AG09309 (cell line): ENCODE measurements at regions not wholly inside any gene's neighbourhood (a gene's known extent, or its start where the extent isn't known, plus 50 kb on each side); places are given as distances from the start of the nearest gene placed in this dataset.

Experiments
- DNase-seq: peaks from one replicate; pipeline ENCODE4 v3.0.0-alpha.2; 2010; ENCODE audit warnings: low read depth
- H3K4me3 ChIP-seq: 2 replicates; pipeline ENCODE4 v1.5.1; 2011; ENCODE audit warnings: mild to moderate bottlenecking, low read depth, low read length, moderate library complexity; ENCODE audit not compliant: control insufficient read depth
- TF ChIP-seq, protein P1 (sequence below): IDR thresholded peaks from 2 replicates; pipeline ENCODE4 v1.5.1; 2011; ENCODE audit warnings: mild to moderate bottlenecking, low read depth, low read length, inconsistent platforms; ENCODE audit not compliant: insufficient read depth, control insufficient read depth; ENCODE audit errors: missing control alignments

DNA sequence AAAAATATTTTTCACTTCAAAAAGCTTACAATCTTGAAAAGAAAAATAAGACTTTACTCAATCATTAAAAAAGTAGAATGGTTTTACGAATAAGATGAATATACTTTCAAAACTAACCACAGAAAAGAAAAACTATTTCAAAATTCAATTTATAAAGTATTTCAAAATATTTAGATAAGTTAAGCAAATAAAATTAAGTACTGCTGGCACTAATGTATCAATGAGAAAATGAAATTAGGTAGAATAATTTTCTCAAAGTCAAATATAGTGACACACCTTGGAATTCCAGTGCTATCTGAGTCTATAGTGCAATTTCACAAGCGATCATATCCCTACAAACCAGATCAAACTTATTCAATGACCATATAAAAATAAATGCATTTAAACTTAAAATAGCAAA is 109.8 kb upstream of the SEMA3A start:
- H3K4me3 ChIP-seq, result no peak overlapping the region
- no peak for DNase-seq
- TF ChIP-seq, protein P1, sequence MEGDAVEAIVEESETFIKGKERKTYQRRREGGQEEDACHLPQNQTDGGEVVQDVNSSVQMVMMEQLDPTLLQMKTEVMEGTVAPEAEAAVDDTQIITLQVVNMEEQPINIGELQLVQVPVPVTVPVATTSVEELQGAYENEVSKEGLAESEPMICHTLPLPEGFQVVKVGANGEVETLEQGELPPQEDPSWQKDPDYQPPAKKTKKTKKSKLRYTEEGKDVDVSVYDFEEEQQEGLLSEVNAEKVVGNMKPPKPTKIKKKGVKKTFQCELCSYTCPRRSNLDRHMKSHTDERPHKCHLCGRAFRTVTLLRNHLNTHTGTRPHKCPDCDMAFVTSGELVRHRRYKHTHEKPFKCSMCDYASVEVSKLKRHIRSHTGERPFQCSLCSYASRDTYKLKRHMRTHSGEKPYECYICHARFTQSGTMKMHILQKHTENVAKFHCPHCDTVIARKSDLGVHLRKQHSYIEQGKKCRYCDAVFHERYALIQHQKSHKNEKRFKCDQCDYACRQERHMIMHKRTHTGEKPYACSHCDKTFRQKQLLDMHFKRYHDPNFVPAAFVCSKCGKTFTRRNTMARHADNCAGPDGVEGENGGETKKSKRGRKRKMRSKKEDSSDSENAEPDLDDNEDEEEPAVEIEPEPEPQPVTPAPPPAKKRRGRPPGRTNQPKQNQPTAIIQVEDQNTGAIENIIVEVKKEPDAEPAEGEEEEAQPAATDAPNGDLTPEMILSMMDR, result no peak

DNA sequence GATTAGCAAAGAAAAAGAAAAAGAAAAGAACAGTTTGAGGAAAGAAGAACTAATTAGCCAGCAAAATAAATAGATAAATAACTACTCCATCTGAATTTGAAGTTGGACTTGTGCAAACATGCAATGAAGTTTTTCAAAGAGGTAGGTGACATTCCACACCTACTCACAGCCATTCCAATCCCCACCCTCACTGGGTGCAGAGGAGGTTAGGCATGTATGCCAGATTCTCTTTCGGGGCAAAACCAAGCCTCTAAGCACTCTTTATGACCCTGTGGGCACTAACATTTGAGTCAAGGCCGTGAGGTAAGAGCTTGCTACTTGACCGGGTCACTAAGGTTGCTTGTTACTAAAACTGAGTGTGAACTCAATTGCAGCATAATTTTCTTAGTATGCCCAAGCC is 108.4 kb upstream of the SEMA3A start:
- no peak overlapping the region for H3K4me3 ChIP-seq
- DNase-seq, result no peak
- TF ChIP-seq, protein P1, result no peak

DNA sequence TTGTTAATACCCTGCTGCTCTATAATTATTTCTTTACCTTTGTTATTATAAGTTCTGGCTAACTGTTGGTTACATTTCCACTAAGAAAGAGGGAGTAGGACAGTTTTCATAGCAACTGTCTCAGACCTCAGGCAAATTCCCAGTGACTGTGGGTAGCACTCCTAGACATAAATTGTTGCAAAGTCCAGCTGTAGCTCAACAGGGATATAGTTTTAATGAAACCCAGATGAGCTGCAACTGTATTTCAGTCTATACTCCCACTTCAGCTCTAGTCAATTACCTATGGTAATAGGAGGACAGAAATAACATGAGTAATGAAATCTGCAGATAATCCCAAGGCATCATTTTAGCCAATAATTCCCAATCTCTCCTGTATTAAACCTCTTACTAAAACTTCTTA is 103.0 kb upstream of the SEMA3A start:
- TF ChIP-seq, protein P1, result no peak
- no peak for DNase-seq
- no peak overlapping the region for H3K4me3 ChIP-seq

DNA sequence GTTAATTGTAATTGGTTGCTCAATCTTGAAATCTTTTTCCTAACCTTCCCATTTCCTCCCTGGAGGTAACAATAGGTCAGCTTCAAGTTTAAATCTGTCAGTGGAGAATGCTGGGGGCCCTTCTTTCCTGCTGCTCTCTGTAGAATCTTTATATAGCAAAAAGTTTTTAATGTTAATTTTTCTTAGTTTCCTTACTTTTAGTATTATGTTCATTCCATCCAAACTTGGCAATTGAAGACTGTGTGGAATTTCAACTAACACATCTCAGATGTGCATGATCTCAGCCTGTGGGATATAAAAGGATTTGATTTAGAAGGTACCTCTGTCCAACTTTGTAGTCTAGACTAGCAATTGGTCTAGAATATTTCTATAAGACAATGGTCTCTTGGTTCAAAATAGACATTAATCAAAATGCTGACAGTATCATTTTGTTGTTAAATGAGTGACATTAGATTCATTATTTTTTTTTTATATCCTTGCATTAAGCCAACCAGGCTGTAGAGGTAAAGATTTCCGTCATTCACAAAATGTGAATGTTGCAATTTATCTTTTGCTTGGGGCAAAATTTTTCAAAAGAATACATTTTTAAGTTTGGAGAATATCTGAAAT is 100.4 kb upstream of the SEMA3A start:
- no peak overlapping the region for H3K4me3 ChIP-seq
- TF ChIP-seq, protein P1, result no peak

DNA sequence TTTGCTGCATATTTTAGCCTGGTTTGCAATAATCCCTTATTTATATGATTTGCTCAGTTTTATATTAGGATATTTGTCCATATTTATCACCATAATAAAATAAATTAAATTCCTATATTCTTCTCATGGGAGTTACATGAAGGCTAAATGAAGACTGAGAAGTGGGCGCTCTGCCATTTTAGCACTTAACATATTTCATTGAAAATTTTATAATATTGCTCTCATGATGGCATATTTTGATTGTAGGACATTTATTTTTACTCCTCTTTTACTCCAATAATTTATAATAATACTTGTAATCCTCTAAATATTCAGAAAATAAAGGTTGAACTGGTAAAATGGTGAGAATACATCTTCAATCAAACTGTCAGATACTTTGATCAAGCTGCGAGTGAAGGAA is 99.8 kb upstream of the SEMA3A start:
- no peak for DNase-seq

More for the DNA sequence above, 100.4 kb upstream of the SEMA3A start:
- no peak for DNase-seq

DNA sequence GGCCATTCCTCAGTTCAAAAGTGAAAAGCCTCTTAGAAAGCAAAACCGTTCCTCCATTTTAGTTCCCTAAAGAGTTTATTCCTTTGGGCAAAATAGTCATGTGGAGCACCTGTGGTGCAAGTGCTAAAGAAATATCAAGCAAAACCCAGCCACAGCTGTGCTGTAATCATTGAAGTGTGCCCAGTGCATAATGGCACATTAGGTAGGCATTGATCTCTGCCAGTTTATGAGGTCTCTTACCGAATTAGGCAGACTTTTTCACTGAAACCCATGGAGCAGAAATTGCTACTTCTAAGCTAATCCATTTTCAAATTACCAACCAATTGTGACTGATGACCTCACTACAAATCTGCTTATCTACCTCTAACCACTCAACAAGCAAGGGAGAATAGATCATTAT is 97.2 kb upstream of the SEMA3A start:
- TF ChIP-seq, protein P1, result no peak
- no peak for DNase-seq
- H3K4me3 ChIP-seq, result no peak overlapping the region

More for the DNA sequence above, 99.8 kb upstream of the SEMA3A start:
- TF ChIP-seq, protein P1, result no peak
- H3K4me3 ChIP-seq, result no peak overlapping the region
